HUDEP-2 (cell line): ENCODE measurements at regions not wholly inside any gene's neighbourhood (a gene's known extent, or its start where the extent isn't known, plus 50 kb on each side); places are given as distances from the start of the nearest gene placed in this dataset.
A peak's percentile ranks its signal among the peaks of the same experiment; 100 is the strongest.

Experiments
- DNase-seq, 76 experiments: peaks; one replicate each; lab custom pipeline; 2025; ENCODE audit not compliant: unreplicated experiment in 76 of 76; lab: John Stamatoyannopoulos, UW

DNA sequence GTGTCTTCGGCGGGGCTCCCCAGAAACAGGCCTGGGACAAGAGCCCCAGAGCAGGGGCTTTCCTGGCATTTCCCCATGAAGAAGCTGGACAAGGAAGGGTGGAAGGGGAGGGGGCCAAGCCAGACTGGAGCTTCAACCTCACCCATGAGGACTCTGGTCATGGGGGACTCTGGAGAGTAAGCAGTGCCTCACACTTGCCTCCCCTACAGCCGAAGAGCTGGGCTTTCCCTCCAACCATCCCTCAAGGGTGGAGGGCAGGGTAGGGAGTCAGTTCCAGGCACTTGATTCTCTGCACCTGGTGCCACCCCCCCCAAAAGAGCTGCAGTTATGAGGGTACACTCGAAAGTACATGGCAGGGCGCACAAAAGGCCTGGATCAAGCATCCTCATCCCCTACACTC, 246.6 kb downstream of the TFCP2L1 start:
- no peak for DNase-seq

DNA sequence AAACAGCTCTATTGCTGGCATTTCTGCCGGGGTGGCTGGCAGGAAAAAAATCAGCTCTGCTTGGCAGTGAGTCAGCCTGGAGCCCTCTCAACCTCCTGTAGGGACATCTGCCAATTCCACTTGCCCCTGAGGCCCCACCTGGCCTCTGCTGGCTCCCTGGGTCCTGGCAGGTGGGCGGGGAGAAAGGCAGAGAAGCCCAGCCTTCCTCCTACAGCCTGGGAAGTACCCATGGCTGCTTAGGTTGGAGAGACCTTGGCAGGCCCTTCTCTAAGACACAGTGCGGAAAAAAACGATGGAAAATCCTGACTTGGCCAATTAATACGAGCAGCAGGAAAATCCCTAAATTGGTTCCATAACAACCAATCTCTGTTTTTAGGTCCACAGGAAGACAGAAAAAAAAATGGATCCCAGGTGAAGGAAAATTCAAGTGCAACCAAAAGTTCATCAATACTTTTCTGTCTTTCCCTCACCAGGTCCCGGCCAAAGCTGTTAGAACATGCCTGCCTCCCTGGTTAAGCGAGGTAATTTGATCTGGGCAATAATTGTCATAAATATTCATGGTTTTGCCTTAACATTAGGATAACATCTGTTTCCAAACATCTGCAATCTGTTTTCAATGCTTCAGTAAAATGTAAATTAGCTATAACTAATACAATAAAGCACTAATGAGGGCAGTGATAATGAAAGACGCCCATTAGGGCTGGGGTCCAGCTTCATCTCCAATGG, 245.9 kb downstream of the TFCP2L1 start:
- DNase-seq = no peak

DNA sequence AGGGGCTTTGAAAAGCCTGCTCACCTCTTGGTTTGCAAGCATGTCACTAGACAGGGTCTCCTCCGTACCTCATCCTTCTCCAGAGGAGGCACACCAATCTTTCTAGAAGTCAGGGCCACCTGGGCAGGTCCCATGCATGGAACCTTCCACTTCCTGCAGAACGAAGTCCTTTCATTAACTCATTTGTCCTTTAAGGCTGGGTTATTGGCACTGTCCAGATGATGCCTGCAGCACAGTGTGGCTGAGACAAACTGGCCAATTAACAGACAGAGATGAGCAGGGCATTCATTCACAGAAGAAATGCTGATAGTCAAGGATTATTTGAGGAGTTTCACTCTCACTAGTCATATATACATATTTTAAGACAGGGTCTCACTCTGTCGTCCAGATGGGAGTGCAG, 245.3 kb downstream of the TFCP2L1 start:
- DNase-seq = no peak

DNA sequence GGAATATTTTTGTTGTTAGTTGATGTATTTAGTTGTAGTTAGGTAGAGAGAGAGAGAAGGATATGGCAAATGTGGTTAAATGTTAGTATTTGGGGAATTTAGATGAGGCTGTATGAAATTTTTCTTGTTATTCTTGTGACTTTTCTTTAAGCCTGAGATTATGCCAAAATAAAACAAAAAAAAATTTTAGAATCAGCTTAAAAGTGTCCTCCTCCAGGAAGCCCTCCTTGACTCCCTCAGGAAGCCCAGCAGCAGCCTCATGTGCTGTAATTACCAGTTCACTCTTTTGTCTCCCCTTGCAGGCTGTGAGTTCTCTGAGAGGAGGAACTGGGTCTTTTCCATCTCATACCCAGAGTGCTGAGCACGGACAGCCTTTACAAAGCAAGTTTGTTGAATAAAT, 243.5 kb downstream of the TFCP2L1 start:
- no peak for DNase-seq

DNA sequence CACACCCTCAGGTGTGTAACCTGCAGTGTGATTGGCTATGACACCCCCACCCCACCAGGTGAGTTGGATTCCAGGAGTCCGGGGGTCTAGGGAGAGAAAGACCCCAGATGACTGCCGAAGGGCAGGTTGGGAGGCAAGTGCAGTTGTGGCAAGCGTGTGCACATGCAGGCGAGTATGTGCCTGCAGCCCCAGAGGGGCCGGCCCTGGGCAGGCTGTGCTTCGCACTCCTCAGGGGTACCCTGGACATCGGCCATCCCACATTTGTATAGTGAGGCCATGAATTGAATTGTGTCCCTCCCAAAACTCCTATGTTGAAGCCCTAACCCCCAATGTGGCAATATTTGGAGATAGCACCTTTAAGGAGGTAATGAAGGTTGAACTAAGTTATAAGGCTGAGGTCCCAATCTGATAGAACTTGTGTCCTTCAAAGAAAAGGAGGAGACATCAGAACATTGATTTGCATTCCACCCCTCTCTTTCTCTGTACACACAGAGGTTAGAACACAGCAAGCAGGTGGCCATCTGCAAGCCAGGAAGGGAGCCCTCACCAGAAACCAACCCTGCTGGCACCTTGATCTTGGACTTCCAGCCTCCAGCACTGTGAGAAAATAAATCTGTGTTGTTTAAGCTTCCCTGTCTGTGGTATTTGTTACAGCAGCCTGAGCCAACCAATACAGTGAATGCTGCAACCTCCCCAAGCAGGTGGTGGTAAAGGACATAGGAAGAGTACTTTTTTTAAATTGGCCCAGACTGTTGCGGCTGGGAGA, 241.8 kb downstream of the TFCP2L1 start:
- no peak for DNase-seq

DNA sequence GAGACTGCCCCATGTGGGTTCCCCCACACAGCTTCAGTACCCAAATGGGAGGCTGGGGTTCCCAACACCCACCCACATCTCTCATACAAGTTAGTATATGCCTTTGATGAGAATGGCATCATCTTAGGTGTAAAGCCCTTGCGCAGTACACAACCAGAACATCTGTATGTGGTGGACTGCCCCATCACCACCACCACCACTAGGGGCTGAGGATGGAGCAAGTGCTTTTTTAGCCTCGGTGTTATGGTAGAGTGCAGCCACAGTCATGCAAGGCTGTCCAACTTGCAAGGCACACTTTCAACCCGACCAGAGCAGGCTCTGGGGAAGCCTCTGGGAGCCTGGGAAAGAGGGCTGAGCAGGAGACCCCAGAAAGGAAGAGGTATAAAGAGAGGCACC, 241.2 kb downstream of the TFCP2L1 start:
- DNase-seq = no peak

DNA sequence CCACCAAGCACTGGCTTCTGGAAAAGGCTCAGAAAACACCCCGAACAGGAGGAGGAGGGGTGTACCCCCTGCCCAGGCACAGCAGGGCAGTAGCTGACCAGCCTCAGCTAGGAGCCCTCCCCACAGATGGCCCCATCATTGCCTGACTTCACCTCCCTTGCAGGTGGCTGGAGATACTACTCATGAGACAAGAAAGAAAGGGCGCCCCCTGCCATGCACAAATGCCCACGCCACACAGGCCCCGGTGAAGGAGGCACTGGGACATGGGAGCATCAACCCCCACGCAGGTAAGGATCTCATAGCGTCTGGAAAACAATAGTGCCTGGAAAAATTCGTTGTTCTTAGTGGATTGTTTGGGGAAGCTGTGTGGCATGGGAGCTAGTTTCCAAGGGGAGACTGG, 240.6 kb downstream of the TFCP2L1 start:
- peak in 15 of 76 experiments; percentile 3 to 29 (median 12) for DNase-seq

DNA sequence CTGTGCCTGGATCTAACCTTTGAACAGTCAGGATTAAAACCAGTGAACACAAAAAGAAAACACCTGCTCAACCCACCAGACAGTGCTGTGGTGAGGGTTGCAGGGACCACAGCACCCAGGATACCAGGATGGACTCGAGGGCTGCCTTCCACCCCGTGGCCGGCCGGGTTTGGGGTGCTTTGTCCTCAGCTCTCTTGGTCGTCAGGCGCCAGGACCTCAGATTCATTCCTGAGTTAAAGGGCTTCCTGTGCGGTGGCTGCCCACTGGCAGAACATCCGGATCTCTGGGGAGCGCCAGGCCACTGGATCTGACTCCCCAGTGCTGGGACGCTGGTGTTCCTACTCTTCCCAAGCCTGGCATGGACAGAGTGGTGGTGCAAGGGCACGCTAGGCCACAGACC, 239.8 kb downstream of the TFCP2L1 start:
- no peak for DNase-seq

DNA sequence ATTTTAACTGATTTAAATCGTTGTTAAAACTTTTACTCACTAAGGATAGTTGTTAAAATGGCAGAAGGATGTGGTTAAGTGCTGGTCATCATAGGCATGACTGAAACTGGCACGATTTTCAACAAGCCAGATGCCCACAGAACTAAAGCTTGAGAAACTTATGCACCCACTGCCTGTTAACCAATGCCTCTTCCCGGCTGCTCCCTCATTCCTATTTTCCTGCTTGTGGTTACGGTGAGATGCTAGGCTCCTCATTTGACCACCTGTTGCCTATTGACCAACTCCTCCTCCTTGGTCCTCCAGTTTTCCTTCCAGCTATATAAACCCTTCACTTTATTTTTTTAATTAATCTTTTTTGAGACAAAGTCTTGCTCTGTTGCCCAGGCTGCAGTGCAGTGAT, 238.7 kb downstream of the TFCP2L1 start:
- DNase-seq = no peak

DNA sequence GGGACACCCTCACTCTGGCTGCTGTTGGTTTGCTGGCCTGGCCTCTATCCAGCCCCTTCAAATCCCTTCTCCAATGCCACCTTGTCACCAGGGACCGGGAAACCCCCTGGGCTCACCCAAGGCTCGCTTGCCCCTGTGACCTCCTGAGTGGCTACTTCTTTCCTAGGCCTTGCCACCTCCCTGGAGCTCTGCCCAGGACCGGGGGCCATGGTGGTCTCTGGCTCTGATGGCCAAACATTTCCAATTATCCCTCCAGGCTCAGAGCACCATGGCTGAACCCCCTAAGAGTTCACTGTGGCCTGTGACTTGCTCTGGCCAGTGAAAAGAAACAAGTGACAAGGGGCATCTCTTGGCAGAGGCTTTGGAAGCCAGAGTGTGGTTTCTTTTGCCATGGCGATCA, 237.6 kb downstream of the TFCP2L1 start:
- DNase-seq = no peak

DNA sequence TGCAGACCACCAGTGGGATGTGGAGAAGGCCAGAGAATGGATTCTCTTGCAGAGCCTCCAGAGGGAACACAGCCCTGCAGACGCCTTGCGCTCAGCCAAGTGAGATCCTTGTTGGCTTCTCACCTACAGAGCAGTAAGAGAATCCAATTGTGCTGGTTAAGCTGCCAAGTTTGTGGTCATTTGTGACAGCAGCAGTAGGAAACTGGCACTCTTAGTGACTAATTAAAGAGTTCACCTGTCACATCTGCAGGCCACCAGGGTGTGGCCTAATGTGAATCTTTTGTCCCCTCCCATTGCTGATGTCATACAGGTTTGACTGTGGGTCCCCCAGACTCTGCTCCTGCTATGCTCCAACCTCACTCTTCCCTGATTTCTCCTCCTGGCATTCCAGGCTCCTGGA, 235.9 kb downstream of the TFCP2L1 start:
- DNase-seq = no peak

DNA sequence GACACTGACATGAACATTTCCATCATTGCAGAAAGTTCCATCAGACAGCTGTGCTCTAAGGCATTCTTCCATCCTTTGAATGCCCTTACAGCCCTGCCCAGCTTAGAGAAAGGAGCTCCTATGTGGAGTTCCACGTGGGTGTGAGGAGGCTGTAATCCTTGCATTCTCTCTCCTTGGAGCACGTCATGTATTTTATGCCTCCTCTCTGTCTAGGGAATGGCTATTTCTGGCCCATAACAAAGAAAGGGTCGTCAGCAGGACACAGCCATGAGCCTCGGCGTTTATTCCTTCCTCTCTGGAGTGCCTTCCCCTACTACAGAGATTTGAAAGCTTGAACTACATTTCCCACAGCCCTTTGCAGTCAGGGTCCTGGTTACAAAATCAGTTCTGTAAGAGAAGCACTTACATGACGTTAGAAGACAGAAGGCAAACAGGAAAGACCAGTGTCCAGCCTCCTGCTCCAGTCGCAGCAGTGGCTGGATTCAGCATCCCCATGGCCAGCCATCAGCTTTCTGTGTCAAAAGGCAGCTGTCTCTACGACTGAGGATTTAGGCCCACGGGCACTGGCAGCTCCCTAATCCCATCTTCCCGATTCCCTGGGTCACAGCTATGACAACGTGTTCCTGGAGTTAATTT, 234.9 kb downstream of the TFCP2L1 start:
- DNase-seq = no peak

DNA sequence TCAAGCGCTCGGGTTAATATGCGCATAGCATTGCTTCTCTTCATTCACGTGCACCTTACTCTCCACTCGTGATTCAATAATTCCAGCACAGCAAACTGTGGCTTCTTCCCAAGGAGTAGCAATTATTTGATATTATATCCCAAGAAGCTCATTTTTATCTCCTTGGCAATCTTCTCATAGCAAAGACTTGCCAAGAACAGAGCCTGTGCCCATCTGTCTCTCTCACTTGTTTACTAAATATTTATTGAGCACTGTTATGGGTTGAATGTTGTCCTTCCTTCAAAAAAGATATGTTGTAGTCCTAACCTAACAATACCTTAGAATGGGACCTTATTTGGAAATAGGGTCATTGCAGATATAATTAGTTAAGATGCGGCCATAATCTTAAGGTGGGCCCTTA, 233.7 kb downstream of the TFCP2L1 start:
- no peak for DNase-seq

DNA sequence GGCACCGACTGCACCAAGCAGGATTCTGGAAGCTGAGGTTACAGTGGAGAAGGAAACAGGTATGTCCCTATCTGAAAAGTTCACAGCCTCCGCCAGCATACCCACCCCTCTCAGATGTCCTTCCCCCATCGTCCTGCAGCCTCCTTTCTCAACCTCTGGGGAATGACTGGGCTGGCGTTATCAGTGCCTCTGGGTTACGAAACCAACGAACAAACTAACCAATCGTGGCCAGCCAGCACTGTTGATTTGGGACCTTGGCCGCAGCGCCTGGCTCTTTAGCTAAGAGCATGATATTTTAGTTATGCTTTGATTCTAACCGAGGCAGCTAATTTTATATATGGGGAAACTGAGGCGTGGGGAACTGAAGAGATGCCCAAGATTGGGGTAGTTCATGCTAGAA, 233.0 kb downstream of the TFCP2L1 start:
- no peak for DNase-seq

DNA sequence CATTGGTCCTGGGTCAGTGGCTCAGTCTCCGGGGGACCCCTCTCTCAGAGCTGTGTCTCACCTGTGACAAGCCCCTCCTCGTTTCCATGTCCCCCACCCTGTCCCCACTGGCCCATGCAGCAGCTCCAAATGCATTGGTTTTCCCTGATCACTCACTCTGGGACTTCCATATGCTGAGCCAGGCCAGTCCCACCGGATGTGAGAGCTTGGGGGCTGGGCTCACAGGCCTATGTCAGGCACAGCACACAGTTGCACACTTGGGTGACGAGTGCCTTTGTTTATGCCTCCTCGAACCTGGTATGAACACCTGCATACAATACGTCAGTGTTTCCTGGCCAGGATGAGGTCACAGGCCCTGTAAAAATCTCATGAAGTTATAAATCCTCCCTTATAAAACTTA, 232.5 kb downstream of the TFCP2L1 start:
- DNase-seq = no peak

DNA sequence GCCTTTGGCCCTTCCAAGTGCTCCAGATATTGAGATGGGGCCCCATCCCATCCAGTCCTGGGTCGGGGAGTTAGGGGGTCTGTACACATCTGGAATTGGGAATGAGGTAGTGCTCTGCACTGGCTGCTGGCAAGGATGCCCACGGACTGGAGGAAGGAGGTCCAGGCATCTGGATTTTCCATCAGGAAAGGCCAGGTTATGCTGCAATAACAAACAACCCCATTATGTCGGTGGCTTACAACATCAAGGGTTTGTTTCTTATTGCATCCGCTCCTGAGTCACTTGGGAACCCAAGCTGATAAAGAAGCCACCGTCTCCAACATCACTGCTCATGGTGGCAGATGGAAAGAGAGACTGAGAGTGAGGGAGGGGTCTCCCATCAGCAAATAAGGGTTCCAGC, 229.9 kb downstream of the TFCP2L1 start:
- DNase-seq = no peak

DNA sequence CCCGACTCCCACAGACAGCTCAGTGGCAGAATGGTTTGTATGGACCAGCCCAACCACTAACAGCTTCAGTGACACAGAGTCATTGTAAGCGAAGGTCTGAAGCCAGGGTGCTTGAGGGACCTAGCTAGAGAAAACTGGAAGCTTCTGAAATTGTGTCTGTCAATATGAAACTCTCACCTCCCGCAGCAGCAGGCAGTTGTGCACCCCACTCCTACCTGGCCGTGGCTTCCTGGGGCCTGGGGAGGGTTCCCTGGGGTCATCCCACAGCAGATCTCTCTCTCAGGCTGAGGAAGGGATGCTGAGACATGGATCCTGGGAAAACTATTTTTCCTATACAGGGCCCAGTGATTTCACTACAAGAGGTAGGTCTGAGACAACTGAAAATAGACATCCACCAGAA, 229.5 kb downstream of the TFCP2L1 start:
- no peak for DNase-seq

DNA sequence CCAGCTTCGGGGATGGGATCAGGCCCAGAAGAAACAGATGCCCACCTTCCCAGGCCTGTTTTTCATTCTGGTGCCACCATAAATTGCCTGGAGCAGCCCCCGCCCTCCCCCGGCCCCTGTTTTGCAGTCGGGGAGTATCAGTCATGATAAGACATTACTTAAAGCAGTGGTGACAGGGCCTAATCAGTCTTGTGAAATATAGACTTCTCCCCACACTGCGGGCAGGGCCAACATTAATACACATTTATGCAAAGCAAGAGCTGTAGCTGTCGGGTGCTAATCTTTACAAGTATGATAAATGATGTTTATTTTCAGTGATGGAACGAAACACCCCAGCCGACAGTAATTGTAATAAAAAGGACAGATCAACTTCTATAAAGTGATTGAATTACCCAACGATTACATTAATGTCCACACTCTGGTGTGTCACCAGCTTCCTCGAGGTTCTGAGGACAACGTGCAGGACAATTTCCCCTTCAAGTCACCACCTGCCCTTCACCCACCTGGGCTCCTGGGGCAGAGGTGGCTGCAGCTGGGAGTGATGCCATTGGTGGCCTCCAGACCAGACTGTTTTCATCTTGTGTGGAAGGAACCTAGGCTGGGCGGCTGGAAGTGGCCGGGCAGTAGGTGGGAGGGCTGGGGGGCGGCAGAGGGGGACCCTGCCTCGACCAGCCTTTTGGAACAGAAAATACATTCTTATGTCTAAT, 226.0 kb downstream of the TFCP2L1 start:
- DNase-seq = no peak

DNA sequence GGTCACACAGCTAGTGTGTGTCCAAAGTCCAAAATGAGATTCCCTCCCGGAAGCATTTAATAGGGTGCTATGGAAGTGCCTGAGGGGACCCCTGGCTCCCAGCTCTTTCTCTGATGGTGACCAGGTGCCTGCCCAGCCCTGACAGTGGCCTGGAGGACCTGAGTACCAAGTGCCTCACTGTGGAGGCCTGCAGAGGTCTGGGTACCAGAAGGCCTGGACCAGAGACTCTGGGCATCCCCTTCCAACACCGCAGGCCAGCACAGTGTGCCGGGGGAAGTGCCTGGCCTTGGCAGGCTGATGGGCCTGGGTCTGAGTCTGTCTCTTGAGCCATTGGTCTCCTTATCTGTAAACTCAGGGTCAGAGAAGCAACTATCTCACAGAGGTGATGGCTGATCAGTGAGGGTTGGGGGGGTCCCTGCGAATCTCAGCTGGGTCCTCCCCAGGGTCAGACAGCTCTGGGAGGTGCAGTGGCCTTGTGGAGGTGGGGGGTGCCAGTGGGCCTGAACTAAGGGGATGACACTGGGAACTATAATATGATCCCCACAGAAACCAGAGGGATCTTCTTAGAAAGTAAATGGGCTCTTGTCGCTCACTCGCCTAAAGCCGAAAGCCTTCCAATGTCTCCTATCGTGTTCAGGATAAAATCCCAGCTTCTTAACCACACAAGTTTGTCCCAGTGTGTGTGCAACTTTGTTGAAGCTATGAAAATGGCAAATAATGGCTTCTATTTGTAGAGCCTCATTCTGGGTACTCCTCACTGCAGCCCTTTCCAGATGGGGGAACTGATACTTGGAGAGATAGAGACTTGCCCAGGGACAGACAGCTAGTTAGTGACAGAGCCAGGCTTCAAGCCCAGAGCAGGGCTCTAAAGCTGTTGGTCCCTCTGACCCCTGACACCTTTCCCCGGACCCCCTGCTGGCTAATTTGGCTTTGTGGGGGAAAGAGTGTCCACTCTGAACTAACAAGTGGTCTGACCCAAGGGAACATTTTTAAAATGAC, 225.1 kb downstream of the TFCP2L1 start:
- DNase-seq = no peak

DNA sequence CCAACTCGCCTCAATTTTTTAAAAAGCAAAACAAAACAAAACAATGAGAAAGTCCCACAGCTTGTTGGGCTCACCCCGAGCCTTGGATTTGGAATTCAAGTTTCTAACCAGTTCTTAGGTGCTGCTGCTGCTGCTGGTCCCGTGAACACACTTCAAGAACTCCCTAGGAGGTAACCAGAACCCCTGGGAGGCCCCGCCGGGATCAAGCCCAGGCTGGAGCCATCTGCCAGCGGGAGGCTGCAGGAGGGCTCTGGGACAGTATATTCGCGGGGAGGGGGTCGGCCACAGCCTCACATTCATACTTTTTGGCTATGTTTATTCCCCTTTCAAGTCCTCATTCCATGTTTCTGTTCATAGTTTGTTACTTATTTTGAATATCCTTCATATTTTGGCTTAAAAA, 223.4 kb downstream of the TFCP2L1 start:
- no peak for DNase-seq
